ENCODE measurements at regions not wholly inside any gene's neighbourhood (a gene's known extent, or its start where the extent isn't known, plus 50 kb on each side); places are given as distances from the start of the nearest gene placed in this dataset.

DNA sequence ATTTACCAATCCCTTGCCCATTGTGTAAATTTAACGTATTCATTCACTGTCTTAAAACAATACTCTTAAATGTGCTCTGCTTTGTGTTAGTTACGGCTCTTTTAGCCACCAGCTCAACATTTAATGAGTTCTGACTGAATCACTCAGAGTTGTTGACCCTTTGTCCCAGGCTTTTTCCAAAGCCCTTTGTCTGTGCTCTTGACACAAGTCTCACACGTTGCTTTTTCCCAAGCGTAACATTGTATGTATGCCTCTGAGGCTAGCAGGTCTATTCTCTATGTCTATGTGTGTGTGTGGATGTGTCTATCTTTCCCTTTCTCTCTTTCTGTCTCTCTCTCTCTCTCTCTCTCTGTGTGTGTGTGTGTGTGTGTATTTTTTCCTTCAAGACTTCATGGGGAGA, 435.4 kb upstream of the GOLIM4 start:
- TF ChIP-seq, protein P1, sequence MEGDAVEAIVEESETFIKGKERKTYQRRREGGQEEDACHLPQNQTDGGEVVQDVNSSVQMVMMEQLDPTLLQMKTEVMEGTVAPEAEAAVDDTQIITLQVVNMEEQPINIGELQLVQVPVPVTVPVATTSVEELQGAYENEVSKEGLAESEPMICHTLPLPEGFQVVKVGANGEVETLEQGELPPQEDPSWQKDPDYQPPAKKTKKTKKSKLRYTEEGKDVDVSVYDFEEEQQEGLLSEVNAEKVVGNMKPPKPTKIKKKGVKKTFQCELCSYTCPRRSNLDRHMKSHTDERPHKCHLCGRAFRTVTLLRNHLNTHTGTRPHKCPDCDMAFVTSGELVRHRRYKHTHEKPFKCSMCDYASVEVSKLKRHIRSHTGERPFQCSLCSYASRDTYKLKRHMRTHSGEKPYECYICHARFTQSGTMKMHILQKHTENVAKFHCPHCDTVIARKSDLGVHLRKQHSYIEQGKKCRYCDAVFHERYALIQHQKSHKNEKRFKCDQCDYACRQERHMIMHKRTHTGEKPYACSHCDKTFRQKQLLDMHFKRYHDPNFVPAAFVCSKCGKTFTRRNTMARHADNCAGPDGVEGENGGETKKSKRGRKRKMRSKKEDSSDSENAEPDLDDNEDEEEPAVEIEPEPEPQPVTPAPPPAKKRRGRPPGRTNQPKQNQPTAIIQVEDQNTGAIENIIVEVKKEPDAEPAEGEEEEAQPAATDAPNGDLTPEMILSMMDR (optimal IDR thresholded peaks at IDR 0.05 in 1 of 3, IDR thresholded peaks at IDR 0.05 in 1 of 3, conservative IDR thresholded peaks at IDR 0.05 in 1 of 3; ENCODE audit: extremely low read depth in 1 of 3, insufficient read depth in 2 of 3, low read length in 3 of 3) = no peak
- TF ChIP-seq EZH2 (IDR thresholded peaks at IDR 0.05; ENCODE audit: low read length) = no peak

Measured in keratinocyte (primary cell).